ENCODE measurements at regions not wholly inside any gene's neighbourhood (a gene's known extent, or its start where the extent isn't known, plus 50 kb on each side); places are given as distances from the start of the nearest gene placed in this dataset.
"Not testable (repeated sequence)": the region's sequence is repeated elsewhere in the genome, so short reads cannot be mapped to it uniquely, and the experiment has no call there.

DNA sequence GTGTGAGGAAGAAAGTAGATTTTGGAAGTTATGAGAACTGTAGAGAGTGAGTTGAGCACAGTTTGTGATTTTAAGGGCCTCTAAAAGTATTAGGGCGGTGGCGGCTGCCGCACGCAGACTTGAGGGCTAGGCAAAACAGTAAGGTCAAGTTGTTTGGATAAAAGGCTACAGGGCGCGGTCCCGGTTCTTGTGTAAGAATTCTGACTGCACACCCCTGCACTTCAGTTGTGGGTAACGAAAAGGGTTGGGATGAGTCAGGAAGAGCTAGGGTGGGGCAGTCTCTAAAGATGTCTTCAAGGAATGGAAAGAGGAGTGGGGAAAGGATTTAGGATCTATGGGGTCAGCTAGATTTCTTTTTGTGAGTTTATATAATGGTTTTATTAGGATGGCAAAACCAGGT, 218.1 kb upstream of the ACO1 start:
- TF ChIP-seq, protein P1, sequence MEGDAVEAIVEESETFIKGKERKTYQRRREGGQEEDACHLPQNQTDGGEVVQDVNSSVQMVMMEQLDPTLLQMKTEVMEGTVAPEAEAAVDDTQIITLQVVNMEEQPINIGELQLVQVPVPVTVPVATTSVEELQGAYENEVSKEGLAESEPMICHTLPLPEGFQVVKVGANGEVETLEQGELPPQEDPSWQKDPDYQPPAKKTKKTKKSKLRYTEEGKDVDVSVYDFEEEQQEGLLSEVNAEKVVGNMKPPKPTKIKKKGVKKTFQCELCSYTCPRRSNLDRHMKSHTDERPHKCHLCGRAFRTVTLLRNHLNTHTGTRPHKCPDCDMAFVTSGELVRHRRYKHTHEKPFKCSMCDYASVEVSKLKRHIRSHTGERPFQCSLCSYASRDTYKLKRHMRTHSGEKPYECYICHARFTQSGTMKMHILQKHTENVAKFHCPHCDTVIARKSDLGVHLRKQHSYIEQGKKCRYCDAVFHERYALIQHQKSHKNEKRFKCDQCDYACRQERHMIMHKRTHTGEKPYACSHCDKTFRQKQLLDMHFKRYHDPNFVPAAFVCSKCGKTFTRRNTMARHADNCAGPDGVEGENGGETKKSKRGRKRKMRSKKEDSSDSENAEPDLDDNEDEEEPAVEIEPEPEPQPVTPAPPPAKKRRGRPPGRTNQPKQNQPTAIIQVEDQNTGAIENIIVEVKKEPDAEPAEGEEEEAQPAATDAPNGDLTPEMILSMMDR (IDR thresholded peaks at IDR 0.05; ENCODE audit: extremely low read depth in 1 of 2, insufficient read depth in 1 of 2, low read depth in 1 of 2, low read length in 2 of 2): not testable (repeated sequence)
- TF ChIP-seq POLR2A (IDR thresholded peaks at IDR 0.05; ENCODE audit: low read depth, low read length); EZH2 (IDR thresholded peaks at IDR 0.05; ENCODE audit: borderline replicate concordance, low read depth, low read length, severe bottlenecking); POLR2AphosphoS5 (IDR thresholded peaks at IDR 0.05; ENCODE audit: insufficient read depth, low read depth, low read length); MYC (IDR thresholded peaks at IDR 0.05; ENCODE audit: low read depth, low read length); JUN (IDR thresholded peaks at IDR 0.05; ENCODE audit: borderline replicate concordance, insufficient read depth, insufficient read length, low read depth): not testable (repeated sequence)
- TF ChIP-seq, protein P2, sequence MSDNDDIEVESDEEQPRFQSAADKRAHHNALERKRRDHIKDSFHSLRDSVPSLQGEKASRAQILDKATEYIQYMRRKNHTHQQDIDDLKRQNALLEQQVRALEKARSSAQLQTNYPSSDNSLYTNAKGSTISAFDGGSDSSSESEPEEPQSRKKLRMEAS (IDR thresholded peaks at IDR 0.05; ENCODE audit: insufficient read depth, insufficient read length): not testable (repeated sequence)
